HUES6 (cell line): ENCODE measurements at regions not wholly inside any gene's neighbourhood (a gene's known extent, or its start where the extent isn't known, plus 50 kb on each side); places are given as distances from the start of the nearest gene placed in this dataset.

Source experiments
- H3K27ac ChIP-seq: 2 replicates; pipeline ENCODE4 v1.7.0; 2013; ENCODE audit warnings: low read depth, mild to moderate bottlenecking, low read length, inconsistent platforms
- H3K27me3 ChIP-seq: 2 replicates; pipeline ENCODE4 v1.6.1; 2013; ENCODE audit warnings: low read length; ENCODE audit not compliant: control insufficient read depth, insufficient read depth
- H3K36me3 ChIP-seq: 2 replicates; pipeline ENCODE4 v1.6.1; 2013; ENCODE audit warnings: low read length; ENCODE audit not compliant: control insufficient read depth, insufficient read depth
- H3K4me1 ChIP-seq: 2 replicates; pipeline ENCODE4 v1.6.1; 2013; ENCODE audit warnings: low read length; ENCODE audit not compliant: control insufficient read depth, insufficient read depth
- H3K4me3 ChIP-seq: 2 replicates; pipeline ENCODE4 v1.5.1; 2013; ENCODE audit warnings: low read depth, low read length
- H3K9ac ChIP-seq: one replicate; pipeline ENCODE4 v1.6.1; 2013; ENCODE audit warnings: mild to moderate bottlenecking, low read length
- H3K9me3 ChIP-seq: 2 replicates; pipeline ENCODE4 v1.6.1; 2013; ENCODE audit warnings: low read depth, low read length; ENCODE audit not compliant: control insufficient read depth, insufficient read depth

DNA sequence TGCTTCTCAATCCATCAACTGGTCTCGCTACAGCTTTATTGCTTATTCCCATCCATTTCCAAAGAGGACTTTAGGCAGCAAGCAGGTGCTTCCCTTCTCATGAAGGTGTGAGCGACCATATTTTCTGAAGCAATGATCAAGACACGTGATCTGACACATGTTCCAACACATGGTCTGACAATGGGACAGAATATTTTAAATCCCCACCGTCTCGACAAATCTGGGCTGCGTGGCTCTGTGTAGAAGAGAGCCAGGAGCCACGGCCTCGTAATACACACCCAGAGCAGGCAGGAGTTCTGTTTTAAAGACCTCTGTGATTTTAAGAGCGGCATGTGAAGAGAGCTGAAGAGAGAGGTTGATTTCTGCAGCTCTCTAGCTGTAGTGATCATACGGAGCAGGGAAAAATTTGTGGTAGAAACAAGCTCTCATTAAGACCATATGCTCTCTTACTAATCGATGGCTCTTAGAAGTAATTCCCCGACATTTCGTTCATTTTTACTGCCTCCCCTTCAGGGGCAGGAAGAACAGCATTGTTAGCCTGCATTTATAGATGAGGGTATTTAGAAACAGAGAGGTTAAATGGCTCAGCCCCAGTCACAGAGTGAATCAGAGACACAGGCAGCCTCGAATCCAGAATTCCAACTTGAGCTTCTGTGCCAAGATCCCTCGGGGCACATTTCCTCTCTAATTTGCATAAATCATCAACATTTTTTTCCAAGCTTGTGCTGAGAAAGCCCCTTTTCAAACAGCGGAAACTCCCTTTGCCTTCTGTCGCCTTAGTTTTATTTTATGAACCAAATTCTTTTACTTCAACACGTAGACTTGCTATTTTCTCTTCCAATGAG is 91.0 kb upstream of the BCOR start:
- no peak overlapping the region for H3K9ac ChIP-seq
- peaks cover 24% of the 10 kb centered on the region for H3K9me3 ChIP-seq
- H3K27me3 ChIP-seq, result no peaks in the 10 kb centered on the region
- H3K27ac ChIP-seq, result no peak overlapping the region
- no peak overlapping the region for H3K4me3 ChIP-seq
- H3K36me3 ChIP-seq, result no peaks in the 10 kb centered on the region
- H3K4me1 ChIP-seq, result no peaks in the 10 kb centered on the region; the same call in 1 of the 2 replicates

DNA sequence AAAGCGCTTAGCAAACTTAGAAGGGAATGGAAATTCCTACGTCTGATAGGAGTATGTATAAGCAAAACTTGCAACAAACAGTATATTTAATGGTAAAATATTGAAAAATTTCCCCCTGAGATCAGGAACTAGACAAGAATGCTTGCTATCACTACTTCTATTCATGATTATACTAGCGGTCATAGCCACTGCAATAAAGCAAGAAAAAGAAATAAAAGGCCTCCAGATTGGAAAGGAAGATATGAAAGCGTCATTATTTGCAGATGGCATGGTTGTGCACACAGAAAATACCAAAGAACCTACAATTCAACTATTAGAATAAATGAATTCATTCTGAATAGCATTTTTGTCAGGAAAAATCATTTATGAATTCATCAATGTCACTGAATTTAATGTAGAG is 87.2 kb upstream of the BCOR start:
- H3K36me3 ChIP-seq, result no peaks in the 10 kb centered on the region
- H3K9me3 ChIP-seq, result peaks cover 29% of the 10 kb centered on the region
- H3K27me3 ChIP-seq, result no peaks in the 10 kb centered on the region
- H3K9ac ChIP-seq, result no peak overlapping the region
- no peak overlapping the region for H3K27ac ChIP-seq
- H3K4me3 ChIP-seq, result no peak overlapping the region
- H3K4me1 ChIP-seq, result no peaks in the 10 kb centered on the region; the same call in 1 of the 2 replicates

DNA sequence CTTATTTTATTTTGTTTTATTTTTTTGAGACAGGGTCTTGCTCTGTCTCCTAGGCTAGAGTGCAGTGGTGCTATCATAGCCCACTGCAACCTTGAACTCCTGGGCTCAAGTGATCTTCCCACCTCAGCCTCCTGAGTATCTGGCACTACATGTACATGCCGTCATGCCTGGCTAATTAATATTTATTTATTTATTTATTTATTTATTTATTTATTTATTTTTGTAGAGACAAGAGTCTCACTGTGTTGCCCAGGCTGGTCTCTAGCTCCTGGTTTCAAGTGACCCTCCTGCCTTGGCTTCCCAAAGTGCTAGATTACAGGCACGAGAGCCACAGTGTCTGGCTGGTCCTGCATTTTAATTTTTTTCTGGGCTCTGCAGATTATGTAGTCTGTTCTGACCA is 84.9 kb upstream of the BCOR start:
- no peaks in the 10 kb centered on the region for H3K36me3 ChIP-seq
- H3K4me1 ChIP-seq, result no peaks in the 10 kb centered on the region
- H3K9ac ChIP-seq, result no peak overlapping the region
- no peaks in the 10 kb centered on the region for H3K27me3 ChIP-seq
- H3K27ac ChIP-seq, result no peak overlapping the region
- H3K4me3 ChIP-seq, result no peak overlapping the region
- peaks cover 32% of the 10 kb centered on the region for H3K9me3 ChIP-seq

DNA sequence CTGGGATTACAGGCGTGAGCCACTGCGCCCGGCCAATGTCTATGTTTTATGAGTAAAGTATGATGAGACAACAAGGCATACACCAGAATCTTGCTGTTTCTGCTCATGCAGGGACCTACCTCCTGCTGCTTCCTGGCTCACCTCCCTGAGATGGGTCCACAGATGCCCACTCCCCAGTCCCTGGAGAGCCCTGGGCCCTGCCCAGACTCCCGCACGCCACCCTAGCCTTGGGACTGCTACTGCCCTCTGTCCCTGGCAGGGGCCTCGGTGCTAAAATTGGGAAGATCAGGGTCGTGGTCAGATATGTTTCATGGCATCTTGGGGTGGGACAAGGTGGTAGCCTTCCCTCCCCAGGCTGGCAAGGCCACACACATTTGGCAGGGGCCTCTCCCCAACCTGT is 84.3 kb upstream of the BCOR start:
- H3K9me3 ChIP-seq, result peaks cover 29% of the 10 kb centered on the region
- no peaks in the 10 kb centered on the region for H3K27me3 ChIP-seq
- H3K27ac ChIP-seq, result no peak overlapping the region
- H3K4me3 ChIP-seq, result no peak overlapping the region
- peaks cover 3% of the 10 kb centered on the region; the same call in 1 of the 2 replicates for H3K4me1 ChIP-seq
- H3K36me3 ChIP-seq, result no peaks in the 10 kb centered on the region
- H3K9ac ChIP-seq, result no peak overlapping the region

DNA sequence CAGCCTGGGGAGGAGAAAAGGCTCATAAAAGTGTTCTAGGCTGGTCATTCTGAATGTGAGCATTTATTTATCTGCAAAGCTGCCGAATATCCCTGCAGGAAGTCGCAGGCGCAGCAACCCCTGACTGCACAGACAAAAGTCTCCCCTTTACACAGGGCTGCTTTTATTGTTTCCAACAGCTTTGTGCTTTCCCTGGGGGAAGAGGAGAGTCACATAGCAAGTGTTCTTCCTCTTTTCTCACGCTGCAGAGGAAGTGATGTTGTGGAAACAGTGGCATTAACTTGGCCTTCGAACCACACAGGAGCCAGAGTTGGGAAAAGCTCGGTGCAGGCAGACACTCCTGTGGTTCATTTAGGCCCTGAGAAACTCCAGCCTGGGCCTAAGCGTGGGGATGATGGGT is 81.5 kb upstream of the BCOR start:
- peaks cover 12% of the 10 kb centered on the region for H3K9me3 ChIP-seq
- H3K4me1 ChIP-seq, result peaks cover 9% of the 10 kb centered on the region; the same call in 1 of the 2 replicates
- H3K27me3 ChIP-seq, result peaks cover 6% of the 10 kb centered on the region
- no peaks in the 10 kb centered on the region for H3K36me3 ChIP-seq
- no peak overlapping the region for H3K9ac ChIP-seq
- no peak overlapping the region for H3K27ac ChIP-seq
- H3K4me3 ChIP-seq, result no peak overlapping the region

DNA sequence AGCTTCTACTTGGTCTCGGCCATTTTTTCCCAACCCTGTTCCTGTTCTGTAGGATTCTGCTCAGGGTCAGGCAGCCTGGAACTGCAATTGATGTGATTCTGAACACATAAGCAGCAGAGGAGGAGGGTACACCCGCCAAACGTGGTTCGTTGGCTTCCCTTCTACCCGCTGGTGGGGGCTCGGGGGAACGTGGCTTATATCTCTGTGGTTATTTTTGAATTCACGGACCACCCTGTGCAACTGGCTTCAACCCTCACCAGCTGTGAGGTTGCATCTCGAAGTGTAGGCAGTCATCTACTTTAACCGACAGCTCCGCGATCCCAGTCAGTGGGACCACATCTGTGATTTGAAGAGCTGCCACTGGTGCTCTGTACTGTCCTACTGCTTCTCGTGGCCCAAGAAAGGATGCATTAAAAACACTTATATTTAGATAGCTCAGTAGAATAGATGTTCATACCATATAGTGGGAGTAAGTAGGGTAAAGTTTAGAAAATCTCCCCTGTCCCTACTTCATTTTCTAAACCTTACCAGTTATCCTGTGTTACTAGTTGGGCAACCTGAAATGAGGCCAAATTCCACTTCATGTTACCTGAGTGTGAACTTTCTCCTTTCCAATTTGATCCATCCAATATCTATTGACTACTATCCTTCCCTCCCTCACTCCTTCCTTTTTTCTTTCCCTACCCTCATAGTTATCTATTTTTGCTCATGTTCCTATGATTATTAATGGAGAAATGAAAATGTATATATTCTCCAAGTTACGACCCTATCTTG is 80.4 kb upstream of the BCOR start:
- no peak overlapping the region for H3K4me3 ChIP-seq
- H3K36me3 ChIP-seq, result no peaks in the 10 kb centered on the region
- peaks cover 19% of the 10 kb centered on the region for H3K4me1 ChIP-seq
- H3K27ac ChIP-seq, result no peak overlapping the region
- peaks cover 7% of the 10 kb centered on the region; the same call in 1 of the 2 replicates for H3K9me3 ChIP-seq
- H3K9ac ChIP-seq, result no peak overlapping the region
- H3K27me3 ChIP-seq, result peaks cover 15% of the 10 kb centered on the region

DNA sequence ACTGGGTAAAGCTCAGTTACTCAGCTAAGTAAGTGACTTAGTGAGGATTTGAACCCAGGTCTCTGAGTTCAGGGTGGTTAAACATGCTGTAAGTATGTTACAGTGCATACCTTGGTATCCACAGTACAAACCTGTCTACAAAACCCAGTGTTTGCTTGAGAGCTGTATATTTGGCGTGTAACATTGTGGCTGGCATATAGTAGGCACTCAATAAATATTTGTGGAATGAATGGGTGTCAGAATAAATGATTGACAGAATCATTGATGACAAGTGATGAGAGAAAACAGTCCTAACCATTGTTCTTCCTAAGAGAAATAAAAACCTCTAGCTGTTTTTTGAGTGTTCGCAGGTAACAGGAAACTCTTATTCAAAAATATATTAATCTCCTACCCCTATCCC is 79.7 kb upstream of the BCOR start:
- Histone ChIP-seq H3K27me3 (peaks cover 21% of the 10 kb centered on the region), H3K27ac (no peak overlapping the region), H3K4me3 (peak overlapping the region; percentile 73), H3K4me1 (peaks cover 24% of the 10 kb centered on the region), H3K9me3 (peaks cover 2% of the 10 kb centered on the region; the same call in 1 of the 2 replicates), H3K36me3 (no peaks in the 10 kb centered on the region), H3K9ac (peak overlapping the region; percentile 57)

DNA sequence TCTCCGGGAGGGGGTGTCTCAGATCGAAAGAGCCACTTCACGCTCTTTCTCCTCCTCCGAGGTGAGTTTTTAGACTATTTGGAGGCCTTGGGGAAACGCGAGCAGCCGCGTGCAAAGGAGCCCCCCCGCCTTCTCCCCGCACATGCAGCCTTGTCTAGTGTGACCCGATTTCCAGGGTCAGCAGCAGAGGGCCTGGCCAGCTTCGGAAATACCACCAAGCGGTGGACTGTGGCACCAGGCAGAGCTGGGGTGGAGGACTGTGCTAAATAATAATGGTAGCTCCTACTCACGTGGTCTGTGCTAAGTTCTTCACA is 79.3 kb upstream of the BCOR start:
- Histone ChIP-seq H3K9ac (peak overlapping the region; percentile 57), H3K9me3 (peaks cover 2% of the 10 kb centered on the region; the same call in 1 of the 2 replicates), H3K27ac (no peak overlapping the region; the same call in 1 of the 2 replicates), H3K4me1 (peaks cover 25% of the 10 kb centered on the region), H3K36me3 (no peaks in the 10 kb centered on the region), H3K4me3 (peak overlapping the region; percentile 73), H3K27me3 (peaks cover 25% of the 10 kb centered on the region)

DNA sequence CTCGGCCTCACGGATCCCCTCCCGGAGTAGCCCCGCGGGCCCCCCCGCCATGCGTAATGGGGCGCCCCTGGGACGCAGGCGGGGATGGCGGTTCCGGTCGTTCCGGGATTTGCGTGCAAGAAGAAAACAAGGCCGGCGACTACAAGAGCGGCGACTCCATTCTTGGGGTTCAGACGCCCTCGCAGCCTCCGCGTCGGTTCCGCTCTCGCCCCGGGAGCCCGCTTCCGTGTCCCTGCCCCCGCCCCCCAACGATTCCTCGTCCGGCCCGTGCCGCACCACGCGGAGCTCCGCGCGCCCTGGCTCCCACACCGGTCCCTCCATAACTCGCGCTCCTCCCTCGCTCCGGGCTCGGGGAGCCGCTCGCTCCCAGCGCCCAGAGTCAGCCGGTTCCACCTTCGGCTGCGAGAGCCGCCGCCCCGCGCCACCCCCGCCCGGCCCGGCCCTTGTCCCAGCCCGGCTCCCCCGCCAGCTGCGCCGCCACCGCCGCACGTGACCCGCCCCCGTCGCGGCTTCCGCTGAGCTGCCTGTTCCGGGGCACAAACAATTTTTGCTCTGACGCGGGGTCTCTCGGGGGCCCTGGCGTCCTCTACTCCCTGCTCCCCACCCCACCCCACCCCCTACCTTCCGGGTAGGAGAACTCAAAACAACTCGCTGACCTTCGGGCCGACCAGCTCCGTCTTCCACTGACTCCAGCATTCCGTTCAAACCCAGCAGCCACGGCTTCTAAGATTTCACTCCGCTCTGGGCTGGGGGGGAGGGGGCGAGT is 78.8 kb upstream of the BCOR start:
- H3K9ac ChIP-seq, result peak overlapping the region; percentile 89
- peak overlapping the region; percentile 81; the same call in 1 of the 2 replicates for H3K27ac ChIP-seq

DNA sequence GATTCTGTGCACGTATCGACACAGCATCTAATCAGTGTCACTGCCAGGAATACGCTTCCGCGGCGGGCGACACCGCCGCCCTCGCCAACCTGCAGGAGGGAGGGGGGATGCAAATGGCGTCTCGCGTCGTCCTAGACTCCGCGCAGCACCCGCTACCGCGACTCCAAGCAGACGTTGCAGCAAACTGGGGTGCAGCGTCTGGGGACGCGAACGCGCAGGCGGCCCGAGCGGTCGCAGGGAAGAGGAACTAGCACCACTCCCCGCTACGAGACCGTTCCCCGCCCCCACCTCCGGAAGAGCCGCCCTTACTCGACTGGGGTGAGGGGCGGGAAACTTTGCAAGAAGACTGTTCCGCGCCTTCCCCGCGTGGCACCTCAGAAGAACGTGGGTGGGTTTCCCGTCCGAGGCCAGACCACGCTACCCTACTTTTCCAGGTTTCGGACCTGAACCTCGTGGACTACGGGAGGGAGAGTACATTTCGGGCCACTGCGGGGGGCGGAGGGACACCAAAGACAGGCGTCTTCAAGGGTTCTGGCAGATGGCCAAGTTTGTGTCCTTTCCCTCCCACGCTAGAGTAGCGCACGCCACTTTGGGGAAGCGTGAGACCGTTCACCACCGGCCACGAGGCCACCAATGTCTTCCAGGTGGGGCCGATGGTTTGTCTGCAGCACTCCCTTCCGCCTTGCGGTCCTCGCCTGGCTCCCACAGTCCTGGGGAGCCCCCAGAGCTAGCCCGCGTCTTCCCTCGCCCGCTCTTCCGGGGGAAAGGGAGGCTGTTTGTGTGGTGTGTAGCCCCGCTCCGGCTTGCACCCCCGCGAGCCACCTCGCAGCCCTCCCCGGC is 78.0 kb upstream of the BCOR start:
- Histone ChIP-seq H3K27me3 (peaks cover 39% of the 10 kb centered on the region), H3K27ac (peak overlapping the region; percentile 81; the same call in 1 of the 2 replicates), H3K9me3 (peaks cover 2% of the 10 kb centered on the region; the same call in 1 of the 2 replicates), H3K9ac (peak overlapping the region; percentile 89), H3K36me3 (no peaks in the 10 kb centered on the region), H3K4me3 (peak overlapping the region; percentile 73), H3K4me1 (peaks cover 33% of the 10 kb centered on the region)

More for the DNA sequence above, 78.8 kb upstream of the BCOR start:
- H3K4me1 ChIP-seq, result peaks cover 29% of the 10 kb centered on the region
- H3K4me3 ChIP-seq, result peak overlapping the region; percentile 73
- no peaks in the 10 kb centered on the region for H3K36me3 ChIP-seq
- H3K27me3 ChIP-seq, result peaks cover 31% of the 10 kb centered on the region
- H3K9me3 ChIP-seq, result peaks cover 2% of the 10 kb centered on the region; the same call in 1 of the 2 replicates
